ENCODE measurements at regions not wholly inside any gene's neighbourhood (a gene's known extent, or its start where the extent isn't known, plus 50 kb on each side); places are given as distances from the start of the nearest gene placed in this dataset.

DNA sequence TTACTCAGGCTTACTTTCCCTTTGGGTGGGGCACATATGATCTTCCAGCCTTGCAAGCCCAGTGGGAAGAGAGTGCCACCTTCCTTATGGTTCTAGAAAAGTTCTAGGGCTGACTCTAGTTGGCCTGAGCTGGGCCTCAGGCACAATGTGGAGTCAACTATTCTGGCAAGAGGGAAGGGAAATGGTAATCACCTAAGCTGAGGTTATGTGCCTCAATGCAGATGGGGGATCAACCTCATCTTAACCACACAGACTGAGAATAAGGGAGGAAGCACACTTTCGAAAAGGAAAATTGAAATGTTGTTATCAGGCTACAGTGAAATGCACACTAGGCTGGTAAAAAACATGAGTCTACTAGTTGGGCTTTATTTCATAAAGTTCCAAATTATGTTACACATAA, 77.5 kb upstream of the RMST start:
- TF ChIP-seq, protein P1, sequence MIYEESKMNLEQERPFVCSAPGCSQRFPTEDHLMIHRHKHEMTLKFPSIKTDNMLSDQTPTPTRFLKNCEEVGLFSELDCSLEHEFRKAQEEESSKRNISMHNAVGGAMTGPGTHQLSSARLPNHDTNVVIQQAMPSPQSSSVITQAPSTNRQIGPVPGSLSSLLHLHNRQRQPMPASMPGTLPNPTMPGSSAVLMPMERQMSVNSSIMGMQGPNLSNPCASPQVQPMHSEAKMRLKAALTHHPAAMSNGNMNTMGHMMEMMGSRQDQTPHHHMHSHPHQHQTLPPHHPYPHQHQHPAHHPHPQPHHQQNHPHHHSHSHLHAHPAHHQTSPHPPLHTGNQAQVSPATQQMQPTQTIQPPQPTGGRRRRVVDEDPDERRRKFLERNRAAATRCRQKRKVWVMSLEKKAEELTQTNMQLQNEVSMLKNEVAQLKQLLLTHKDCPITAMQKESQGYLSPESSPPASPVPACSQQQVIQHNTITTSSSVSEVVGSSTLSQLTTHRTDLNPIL (CRISPR knock-in tag; IDR thresholded peaks at IDR 0.05; ENCODE audit: low read depth), result no peak
- TF ChIP-seq, protein P2, sequence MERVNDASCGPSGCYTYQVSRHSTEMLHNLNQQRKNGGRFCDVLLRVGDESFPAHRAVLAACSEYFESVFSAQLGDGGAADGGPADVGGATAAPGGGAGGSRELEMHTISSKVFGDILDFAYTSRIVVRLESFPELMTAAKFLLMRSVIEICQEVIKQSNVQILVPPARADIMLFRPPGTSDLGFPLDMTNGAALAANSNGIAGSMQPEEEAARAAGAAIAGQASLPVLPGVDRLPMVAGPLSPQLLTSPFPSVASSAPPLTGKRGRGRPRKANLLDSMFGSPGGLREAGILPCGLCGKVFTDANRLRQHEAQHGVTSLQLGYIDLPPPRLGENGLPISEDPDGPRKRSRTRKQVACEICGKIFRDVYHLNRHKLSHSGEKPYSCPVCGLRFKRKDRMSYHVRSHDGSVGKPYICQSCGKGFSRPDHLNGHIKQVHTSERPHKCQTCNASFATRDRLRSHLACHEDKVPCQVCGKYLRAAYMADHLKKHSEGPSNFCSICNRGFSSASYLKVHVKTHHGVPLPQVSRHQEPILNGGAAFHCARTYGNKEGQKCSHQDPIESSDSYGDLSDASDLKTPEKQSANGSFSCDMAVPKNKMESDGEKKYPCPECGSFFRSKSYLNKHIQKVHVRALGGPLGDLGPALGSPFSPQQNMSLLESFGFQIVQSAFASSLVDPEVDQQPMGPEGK (CRISPR knock-in tag; IDR thresholded peaks at IDR 0.05; ENCODE audit: borderline replicate concordance), result no peak
- TF ChIP-seq ZFP30 (CRISPR knock-in tag; IDR thresholded peaks at IDR 0.05) (no peak), CSDC2 (CRISPR knock-in tag; IDR thresholded peaks at IDR 0.05) (no peak), SNAI2 (CRISPR knock-in tag; IDR thresholded peaks at IDR 0.05) (no peak), ISL1 (CRISPR knock-in tag; IDR thresholded peaks at IDR 0.05) (no peak), ZNF565 (CRISPR knock-in tag; conservative IDR thresholded peaks at IDR 0.05; ENCODE audit: low read depth) (no peak), TCF4 (CRISPR knock-in tag; IDR thresholded peaks at IDR 0.05; ENCODE audit: borderline replicate concordance) (no peak), TOX (CRISPR knock-in tag; IDR thresholded peaks at IDR 0.05; ENCODE audit: borderline replicate concordance) (no peak)
- TF ChIP-seq, protein P3, sequence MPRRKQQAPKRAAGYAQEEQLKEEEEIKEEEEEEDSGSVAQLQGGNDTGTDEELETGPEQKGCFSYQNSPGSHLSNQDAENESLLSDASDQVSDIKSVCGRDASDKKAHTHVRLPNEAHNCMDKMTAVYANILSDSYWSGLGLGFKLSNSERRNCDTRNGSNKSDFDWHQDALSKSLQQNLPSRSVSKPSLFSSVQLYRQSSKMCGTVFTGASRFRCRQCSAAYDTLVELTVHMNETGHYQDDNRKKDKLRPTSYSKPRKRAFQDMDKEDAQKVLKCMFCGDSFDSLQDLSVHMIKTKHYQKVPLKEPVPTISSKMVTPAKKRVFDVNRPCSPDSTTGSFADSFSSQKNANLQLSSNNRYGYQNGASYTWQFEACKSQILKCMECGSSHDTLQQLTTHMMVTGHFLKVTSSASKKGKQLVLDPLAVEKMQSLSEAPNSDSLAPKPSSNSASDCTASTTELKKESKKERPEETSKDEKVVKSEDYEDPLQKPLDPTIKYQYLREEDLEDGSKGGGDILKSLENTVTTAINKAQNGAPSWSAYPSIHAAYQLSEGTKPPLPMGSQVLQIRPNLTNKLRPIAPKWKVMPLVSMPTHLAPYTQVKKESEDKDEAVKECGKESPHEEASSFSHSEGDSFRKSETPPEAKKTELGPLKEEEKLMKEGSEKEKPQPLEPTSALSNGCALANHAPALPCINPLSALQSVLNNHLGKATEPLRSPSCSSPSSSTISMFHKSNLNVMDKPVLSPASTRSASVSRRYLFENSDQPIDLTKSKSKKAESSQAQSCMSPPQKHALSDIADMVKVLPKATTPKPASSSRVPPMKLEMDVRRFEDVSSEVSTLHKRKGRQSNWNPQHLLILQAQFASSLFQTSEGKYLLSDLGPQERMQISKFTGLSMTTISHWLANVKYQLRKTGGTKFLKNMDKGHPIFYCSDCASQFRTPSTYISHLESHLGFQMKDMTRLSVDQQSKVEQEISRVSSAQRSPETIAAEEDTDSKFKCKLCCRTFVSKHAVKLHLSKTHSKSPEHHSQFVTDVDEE (CRISPR knock-in tag; IDR thresholded peaks at IDR 0.05), result no peak

Data from SK-N-SH treated with all-trans-retinoic acid at 6 μM for 48 hours (cell line).